ENCODE measurements at regions not wholly inside any gene's neighbourhood (a gene's known extent, or its start where the extent isn't known, plus 50 kb on each side); places are given as distances from the start of the nearest gene placed in this dataset.

DNA sequence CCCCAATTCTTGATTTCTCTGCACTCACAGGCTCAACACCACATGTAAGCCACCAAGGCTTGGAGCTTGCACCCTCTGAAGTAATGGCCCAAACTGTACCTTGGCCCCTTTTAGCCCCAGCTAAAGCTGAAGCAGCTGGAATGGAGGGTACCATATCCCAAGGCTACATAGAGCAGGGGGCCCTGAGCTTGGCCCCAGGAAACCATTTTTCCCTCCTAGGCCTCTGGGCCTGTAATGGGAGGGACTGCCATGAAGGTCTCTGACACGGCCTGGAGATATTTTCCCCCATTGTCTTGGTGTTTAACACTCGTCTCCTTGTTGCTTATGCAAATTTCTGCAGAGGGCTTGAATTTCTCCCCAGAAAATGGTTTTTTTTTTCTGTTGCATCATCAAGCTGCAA lies 69.7 kb downstream of the SKA1 start:
- DNase-seq (ENCODE audit: low read depth) = no peak

DNA sequence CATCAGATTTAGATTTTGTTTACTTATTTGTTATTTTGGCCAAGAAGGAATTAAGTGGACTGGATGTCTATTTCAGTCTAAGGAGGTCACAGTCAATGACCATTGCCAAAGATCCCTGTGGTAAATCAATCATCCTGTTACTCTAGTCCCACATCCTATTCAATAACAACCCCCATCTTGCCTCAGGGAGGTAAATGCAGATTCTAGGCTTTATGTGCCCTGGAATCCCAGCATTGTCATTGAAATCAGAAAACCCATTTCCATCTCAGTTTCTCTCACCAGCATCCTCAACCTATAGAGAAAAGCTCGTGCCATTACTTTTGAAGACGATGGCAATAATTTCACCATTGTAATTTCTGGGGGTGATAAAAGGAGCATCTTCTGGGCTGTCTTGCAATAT lies 71.8 kb downstream of the SKA1 start:
- DNase-seq (ENCODE audit: low read depth) = no peak

DNA sequence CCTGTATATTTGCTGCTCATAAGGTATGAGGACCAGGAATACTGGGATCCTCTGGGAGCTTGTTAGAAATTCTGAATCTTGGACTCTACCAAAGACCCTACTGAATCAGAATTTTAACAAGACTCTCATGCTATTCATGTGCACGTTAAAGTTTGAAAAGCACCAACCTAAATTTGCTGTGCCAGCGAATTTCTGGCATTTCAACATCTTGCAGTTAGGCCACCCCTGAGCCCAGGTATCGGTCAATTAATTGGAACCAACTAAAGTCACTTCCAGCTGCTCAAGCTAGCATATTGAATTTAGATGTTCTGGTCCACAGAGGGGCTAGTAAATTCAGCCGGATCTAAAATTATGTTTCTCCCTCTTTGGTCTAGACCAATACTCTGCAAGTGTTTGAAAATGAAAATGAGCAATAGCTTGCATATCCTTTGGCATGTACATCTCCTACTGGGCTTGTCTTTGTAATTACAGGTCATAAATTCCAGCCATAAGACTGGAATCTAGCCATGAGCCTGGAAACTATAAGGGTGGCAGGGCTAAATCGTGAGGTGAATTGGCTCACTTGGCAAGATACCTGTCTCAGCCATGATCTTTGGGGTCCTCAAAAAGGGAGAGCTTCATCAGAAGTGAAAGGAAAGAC lies 72.4 kb downstream of the SKA1 start:
- no peak for DNase-seq (ENCODE audit: low read depth)

DNA sequence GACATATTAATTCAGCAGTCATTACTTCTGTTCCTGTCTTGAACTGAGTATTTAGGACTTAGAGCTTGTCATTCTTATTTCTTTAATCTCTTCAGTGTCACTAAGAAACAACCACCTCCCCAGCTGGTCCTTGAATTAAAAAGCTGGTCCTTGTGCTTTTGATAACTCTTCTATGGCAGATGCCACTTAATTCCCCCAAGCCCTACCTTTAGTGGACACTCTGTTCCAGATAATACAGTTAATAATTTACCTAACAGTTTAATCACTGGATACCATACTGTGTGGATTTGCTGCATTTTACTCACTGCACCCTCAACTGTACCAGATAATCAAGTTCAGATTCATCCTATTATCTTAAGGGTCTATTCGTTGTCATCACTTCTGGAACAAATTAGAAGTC lies 73.1 kb downstream of the SKA1 start:
- no peak for DNase-seq (ENCODE audit: low read depth)

DNA sequence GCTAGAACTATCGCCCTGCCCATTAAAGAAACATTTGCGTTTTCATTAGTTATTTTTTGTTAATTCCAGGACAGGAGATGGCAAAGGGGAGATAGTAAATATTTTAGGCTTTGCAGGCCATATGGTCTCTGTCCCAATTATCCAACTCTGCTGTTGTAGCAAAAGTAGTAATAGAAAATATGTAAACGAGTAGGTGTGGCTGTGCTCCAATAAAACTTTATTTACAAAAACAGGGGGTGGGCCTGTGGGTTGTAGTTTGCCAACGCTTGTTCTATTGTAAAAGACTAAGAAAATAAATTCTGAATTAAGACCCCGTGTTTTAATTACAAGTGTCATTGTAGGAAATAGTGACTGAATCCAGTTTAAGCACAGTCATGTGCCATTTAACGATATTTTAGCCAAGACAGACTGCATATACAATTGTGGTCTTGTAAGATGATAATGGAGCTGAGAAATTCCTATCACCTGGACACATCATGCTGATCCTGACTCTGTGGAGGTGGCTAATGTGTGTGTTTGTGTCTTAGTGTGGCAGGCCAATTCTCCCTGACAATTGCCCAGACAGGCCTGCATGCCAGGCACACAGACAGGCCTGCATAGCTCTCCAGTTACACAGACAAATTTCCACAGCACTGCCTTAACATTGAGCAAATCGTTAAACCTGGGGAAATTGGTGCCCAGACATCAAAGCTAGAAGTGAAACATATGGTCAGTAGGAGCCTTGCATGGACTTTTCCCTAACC lies 76.4 kb downstream of the SKA1 start:
- DNase-seq (ENCODE audit: low read depth) = no peak

DNA sequence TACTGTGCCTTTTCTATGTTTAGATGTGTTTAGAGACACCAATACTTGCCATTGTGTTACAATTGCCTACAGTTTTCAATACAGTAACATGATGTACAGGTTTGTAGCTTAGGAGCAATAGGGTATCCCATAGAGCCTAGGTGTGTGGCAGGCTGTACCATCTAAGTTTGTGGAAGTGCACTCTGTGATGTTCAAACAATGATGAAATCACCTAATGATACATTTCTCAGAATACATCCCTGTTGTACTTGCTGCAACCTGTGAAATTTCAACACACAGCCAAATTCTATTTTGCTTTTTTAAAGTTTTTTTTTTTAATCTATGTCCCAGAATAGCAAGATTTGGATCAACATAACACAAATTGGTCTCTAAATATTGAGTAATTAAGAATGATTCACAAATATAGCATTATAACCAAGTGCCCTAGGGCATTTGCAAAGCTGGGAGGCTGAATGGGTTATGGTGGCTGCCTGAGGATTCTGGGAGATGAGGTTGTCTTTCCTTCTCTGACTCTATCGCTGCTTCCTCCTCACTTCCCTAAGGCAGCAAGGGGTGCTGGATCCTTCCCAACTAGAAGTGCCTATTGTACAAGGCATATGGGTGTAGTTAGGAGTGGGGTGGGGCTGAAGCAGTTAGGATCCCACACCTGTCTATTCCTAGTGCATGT lies 78.3 kb downstream of the SKA1 start:
- no peak for DNase-seq (ENCODE audit: low read depth)

DNA sequence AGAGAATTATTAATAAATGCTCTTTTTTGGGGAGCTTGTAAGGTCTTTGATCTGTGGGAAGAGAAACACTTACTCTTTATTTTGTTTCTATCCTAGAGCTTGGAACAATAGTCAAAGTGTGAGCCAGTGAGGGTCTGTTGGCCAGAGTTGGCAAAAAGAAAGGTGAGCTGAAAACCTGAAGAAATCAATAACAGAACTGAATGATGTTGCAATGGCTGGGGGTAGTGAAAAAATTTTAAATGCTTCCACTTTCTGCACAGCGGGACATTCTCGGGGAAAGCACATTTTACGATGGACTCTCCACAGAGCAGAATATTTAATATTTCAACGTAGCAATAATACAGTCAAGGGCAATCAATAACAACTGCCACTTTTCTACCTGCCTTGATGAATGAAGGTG lies 78.9 kb downstream of the SKA1 start:
- DNase-seq (ENCODE audit: low read depth) = no peak

DNA sequence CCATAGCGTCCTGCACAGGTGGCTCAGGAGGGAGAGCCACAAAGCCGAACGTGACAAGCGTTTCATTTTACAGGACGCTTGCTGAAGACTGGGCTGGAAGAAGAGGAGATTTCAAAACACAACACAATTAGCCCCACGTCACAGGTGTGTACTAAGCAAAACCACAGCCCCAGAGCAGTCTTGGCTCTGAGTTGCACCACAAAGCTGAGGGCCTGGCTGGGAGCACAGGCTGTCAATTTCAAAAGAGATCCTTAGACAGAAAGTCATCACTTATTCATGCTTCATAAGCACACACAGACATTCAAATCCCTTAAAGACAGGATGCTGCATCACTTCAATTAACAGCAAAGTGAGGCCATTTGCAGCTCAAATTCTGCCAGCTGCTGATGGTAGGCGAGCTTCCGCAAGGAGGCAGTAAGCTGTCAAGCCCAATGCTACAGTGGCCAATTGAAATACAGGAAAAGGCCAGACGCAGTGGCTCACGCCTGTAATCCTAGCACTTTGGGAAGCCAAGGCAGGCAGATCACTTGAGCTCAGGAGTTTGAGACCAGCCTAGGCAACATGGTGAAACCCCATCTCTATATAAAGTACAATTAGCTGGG lies 79.6 kb downstream of the SKA1 start:
- no peak for DNase-seq (ENCODE audit: low read depth)

DNA sequence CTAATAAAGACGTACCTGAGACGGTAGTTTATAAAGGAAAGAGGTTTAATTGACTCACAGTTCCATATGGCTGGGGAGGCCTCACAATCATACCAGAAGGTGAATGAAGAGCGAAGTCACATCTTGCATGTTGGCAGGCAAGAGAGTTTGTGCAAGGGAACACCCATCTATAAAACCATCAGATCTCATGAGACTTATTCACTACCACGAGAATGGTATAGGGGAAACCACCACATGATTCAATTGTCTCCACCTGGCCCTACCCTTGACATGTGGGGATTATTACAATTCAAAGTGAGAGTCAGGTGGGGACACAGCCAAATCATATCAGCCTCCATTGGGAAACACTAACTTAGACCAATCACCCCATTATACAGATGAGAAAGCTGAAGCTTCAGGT lies 81.4 kb downstream of the SKA1 start:
- DNase-seq (ENCODE audit: low read depth) = no peak

DNA sequence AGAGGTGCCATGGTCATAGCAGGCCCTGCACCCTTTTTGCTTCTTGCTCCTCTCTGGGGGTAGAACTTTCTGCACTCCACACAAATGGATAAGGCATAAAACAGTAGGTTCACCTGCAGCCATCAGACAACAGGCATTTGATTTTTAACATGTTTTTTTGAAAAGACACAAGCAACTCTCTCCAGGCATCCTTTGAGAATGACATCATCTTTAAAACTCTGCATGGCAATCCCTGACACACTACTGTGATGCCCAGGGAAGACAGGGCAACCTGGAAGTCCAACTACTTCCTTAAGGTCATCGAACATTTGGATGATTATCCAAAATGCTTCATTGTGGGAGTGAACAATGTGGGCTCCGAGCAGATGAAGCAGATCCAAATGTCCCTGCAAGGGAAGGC lies 82.8 kb downstream of the SKA1 start:
- no peak for DNase-seq (ENCODE audit: low read depth)

DNA sequence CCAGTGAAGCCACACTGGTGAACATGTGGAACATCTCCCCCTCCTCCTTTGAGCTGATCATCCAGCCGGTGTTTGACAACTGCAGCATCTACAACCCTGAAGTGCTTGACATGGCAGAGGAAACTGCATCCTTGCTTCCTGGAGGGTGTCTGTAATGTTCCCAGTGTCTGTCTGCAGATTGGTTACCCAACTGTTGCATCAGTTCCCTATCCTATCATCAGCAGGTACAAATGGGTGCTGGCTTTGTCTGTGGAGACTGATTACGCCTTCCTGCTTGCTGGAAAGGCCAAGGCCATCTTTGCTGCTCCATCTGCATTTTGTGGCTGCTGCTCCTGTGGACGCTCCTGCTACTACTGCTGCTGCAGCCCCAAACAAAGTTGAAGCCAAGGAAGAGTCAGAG lies 83.5 kb downstream of the SKA1 start:
- DNase-seq (ENCODE audit: low read depth) = no peak

DNA sequence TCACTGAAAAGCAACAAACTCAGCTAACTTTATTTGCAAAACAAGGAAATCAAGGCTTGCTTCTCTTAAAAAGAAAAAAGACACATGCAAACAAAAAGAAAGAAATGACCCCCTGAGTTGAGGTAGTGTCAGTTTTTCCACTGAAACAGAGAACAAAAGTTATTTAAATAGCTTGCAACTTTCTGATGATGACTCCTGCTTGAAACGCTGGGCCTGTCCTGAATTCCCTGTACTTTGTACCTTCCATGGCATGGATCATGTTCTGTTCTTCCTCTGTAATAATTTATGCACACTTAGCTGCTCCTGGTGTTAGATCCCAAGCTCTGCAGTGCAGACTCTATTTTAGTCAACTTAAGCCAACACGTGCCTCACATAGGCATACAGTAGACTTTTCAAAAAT lies 84.0 kb downstream of the SKA1 start:
- DNase-seq (ENCODE audit: low read depth) = no peak

DNA sequence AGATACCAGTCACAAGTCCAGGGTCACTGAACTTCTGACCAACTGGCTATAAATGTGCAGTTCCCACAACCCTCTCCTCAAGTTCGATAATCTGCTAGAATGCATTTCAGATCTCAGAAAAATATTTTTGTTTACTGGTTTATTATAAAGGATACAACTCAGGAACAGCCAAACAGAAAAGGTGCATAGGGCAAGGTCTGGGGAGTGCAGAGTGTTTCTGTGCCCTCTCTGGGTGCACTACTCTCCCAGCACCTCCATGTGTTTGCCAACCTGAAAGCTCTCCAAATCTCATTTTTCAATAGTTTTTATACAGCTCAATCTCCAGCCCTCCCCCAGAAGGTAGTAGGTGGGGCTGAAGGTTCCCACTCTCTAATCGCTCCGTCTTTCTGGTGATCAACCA lies 85.2 kb downstream of the SKA1 start:
- DNase-seq (ENCODE audit: low read depth) = no peak

DNA sequence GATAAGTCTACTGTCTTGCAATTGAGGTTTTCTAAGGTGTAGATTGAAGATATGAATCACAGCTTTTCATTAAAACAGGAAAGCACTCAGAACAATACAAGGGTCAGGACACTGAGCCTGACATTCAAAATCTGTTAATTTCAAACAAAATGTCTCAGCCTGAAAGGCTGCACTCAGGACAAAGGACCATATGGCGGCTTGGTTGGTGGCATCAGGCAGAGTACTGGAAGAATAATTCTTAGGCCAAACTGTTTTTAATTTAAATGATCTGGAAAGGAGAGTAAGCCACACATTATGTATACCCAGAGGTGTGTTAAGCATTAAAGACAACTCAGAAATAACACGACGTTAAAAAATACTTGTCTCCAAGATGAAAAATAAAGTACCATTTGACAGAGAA lies 85.9 kb downstream of the SKA1 start:
- no peak for DNase-seq (ENCODE audit: low read depth)

DNA sequence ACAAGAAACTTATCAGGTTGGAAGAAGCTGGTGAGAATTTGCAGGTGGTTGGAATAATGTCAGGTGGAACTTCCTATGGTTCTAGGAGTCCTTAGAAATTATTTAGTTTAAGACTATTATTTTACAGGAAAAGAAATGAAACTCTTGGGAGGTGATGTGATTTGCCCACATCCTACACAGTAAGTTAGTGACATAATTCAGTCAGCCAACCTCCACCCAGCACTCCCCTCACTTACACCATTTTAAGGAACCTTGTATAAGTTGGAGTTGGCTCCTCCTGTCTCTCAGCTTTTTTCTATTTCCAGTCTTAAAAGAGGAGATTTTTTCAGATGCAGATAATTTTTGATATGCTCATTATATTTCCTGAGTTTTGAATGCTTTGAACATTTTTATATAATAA lies 86.4 kb downstream of the SKA1 start:
- DNase-seq (ENCODE audit: low read depth) = no peak

DNA sequence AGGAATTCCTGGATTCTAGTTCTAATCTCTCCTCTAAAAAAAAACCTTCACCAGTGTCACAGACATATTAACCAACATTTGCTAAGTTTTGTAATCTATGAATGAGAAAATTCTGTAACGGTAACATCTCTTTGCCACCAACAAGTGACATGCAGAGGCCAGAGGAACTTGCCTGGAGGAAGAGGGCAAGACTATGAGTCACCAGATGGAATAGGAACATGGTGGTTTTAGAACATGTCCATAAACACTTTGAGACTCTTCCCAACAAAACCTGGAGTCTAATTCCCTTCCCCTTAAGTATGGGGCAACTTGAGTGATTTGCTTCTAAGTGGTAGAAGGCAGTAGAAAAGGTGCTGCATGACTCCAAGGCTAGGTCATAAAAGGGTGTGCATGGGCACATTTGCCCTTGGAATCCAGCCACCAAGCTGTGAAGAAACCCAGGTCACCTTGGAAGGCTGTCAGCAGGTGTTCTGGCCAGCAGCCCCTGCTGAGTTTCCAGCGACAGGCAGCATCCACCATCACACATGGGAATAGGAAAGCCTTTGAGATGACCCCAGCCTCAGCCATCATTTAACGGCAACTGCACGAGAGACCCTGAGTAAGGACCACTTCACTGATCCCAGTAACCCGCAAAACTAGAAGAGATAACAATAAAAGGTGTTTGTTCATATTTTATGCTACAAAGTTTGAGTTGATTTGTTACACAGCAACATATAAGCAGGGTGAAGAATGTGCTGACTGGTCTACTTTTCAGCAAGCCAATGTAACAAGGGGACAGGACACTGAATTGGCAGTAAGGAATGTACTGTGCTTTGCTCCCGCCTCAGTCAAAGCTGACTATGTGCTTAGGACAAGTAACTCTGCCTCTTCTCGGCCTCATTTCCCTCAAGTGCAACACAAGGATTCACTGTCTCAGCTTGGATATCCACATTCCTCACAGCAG lies 90.6 kb downstream of the SKA1 start:
- DNase-seq (ENCODE audit: low read depth) = no peak

DNA sequence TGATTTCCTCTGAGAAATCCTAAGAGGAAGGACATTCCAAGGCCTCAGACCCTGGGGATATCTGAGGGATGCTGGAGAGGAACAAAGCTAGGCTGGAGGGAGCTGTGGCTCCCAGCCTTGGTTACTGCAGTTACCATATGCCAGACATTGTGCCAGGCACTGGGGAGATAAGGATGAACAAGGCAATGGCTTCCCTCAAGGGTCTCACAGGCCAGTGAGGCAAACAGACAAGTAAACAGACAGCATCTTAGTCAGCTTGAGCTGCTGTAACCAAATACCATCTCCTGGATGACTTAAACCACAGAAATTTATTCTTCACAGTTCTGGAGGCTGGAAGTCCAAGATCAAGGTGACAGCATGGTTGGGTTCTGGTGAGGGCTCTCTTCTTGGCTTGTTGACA lies 91.8 kb downstream of the SKA1 start:
- no peak for DNase-seq (ENCODE audit: low read depth)

DNA sequence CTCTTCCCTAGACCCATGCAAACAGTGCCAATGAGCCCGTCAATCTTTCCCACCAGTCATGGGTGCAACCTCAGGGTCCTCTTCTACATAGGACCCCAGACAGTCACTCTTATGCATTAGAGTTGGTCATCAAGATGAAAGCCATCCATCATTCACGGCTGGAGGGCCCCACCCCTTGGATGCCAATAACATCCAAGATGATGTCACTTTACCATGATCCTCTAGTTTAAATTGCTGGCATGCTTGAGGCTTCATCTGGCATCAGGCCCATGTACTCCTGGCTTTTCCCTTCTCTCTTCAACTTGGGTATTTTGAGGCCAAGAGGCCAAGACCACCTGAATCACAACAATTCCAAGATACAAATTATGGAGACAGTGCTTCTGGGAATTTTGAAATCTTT lies 91.1 kb upstream of the MAPK4 start:
- DNase-seq (ENCODE audit: low read depth) = no peak

DNA sequence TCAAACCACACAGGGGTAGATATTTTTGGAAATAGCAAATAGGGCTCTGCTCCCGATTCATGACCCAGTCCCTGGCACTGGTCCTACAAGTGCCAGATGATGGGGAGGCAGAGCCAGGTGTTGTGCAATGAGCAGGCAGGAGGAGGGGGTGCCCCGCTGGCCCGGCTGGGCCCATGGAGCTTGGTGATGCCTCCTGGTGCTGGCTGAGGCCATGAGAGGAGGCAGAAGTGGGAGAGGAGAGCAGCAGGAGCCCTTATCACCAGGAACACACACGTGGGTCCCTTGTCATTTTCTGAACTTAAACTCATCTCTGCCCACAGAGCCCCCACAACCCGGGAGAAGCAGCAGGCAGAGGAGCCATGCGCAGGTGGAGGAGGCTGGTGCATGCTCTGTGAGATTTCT lies 90.5 kb upstream of the MAPK4 start:
- DNase-seq (ENCODE audit: low read depth) = no peak

DNA sequence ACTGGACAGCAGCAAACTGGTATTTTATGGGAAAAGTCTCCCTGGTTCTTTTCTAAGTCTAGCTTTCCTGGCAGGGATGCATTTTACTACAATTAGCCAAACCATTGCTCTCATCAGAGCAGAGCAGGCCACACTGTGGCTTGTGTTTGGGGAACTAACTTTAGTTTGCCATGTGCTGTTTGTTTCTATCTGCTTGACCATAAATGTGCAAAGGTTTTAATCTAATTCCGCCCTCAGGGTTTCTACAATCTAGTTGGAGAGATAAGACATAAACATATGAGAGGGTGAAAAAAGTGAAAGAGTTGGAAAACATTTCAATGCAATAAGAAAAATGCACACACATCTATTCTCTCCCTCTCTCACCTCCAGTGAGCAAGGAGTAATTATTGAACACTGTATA lies 86.9 kb upstream of the MAPK4 start:
- DNase-seq (ENCODE audit: low read depth) = no peak

DNA sequence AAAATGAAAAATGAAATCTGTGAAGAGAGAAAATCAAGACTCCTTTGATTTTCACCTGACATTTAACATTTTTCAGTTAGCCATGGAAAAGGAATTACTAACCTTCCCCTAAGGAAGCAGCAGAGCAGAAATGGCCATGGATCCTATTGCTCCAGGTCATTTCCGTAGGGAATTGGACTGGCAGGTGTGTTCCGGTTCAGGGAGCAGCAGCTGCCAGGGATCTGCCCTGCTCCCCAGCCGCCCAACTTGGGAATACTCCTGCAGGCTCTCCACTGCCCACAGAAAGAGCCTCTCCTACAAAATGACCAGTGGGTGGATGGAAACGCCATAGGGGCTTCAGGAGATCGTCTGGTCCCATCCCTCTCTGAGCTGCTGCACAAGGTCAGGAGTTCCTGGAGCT lies 86.0 kb upstream of the MAPK4 start:
- DNase-seq (ENCODE audit: low read depth) = no peak

DNA sequence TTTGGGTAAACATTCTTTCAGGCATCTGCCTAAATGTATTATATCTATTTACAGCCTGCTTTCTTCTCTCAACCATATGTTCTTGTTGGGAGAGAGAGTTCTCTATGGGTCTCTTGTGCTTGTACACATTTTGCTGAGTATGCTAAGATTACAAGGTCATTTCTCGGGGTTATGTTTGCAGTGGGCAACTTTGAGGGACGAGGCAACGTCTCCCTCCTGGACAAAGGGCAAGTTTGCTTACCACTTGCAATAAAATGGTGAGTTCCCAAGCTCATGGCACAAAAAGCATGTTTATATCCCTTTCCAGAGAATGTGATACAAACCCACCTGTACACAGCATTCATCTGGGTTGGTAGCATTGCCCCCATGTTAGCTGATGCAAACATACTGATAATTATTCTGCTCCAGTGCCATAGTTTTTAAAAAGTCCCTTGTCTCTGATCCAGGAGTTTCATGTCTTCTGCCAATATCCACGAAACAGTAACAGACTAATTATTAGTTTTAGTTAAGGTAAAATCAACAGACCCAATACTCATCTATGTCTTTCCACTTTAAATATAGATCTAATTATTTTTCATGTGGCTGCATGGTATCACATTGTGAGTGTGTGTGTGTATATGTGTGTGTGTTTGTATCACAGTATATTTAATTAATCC lies 84.2 kb upstream of the MAPK4 start:
- DNase-seq (ENCODE audit: low read depth) = no peak

Data from fibroblast of the conjunctiva (primary cell).